Activated CD8-positive, alpha-beta memory T cell treated with anti-CD3 and anti-CD28 coated beads for 36 hours (primary cell): ENCODE measurements at regions not wholly inside any gene's neighbourhood (a gene's known extent, or its start where the extent isn't known, plus 50 kb on each side); places are given as distances from the start of the nearest gene placed in this dataset.

Source experiments
- CTCF ChIA-PET: fragments of 350-600 bp; sonication (Branson Sonifier 250); formaldehyde crosslinking; loops from one replicate; lab custom pipeline; 2021; ENCODE audit warnings: antibody characterized with exemption; lab: Charles Lee
- POLR2A ChIA-PET: fragments of 350-600 bp; sonication (Branson Sonifier 250); formaldehyde crosslinking; loops from one replicate; lab custom pipeline; 2021; ENCODE audit warnings: antibody characterized with exemption; lab: Charles Lee

DNA sequence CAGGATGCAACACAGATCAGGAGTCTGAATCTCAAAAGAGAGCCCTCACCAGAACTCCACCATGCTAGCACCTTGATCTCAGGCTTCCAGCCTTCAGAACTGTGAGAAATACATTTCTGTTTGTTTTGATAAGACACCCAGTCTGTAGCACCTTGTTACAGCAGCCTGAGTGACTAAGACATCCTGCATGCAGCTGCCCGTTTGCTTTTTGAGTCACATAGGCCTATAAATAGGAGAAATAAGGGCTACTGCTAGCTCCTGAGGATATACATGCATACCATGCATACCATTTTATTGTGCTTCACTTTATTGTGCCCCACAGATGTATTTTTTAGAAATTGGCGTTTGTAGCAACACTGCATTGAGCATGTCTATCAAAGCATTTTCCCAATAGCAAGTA lies 337.8 kb downstream of the CDH2 start:
- POLR2A ChIA-PET = no interaction called here
- CTCF ChIA-PET = no interaction called here

DNA sequence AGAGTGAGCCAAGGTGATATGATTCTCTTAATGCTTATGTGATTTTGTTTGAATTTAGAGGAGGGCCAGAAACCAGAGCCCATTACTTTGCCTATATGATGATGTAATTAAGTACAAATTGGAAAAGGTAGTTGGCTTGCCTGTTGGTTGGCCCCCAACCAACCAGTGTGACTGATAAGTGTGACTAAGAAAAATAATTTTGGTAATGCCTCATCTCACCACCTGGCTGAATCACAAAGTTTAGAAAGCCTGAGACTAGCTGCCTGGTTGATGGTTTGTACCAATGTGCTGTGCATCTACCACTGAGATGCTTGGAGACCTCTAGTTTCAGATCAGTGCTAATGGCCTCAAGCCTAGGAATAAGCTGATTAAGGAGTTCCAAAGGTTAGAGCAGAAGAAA lies 338.7 kb downstream of the CDH2 start:
- ChIA-PET POLR2A (no interaction called here), CTCF (no interaction called here)

GRCh38 chr18:27826101-27826500 lies 350.8 kb downstream of the CDH2 start:
- POLR2A ChIA-PET = no interaction called here
- CTCF ChIA-PET = no interaction called here

GRCh38 chr18:27825689-27826088 lies 351.2 kb downstream of the CDH2 start:
- ChIA-PET POLR2A (no interaction called here), CTCF (no interaction called here)

GRCh38 chr18:27824841-27825681 lies 351.9 kb downstream of the CDH2 start:
- ChIA-PET CTCF (no interaction called here), POLR2A (no interaction called here)

GRCh38 chr18:27824275-27824674 lies 352.7 kb downstream of the CDH2 start:
- POLR2A ChIA-PET = no interaction called here

DNA sequence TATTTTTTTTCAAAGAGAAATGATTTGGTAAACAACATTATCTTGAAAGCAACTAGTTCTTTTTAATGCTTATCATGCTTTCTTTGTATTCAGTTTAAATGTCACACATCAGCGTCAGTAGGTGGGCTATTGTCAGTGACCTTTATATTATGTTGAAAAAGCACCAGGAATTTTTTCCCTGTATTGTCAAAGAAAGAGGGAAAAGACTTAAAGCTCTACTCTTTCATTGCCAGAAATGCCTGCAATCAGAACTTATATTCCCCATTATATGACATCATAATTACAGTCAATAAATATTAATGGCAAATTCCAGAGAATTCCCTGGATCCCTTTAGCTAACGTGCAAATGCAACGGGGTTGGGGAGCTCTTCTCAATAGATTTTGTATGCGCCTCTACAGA lies 353.9 kb downstream of the CDH2 start:
- CTCF ChIA-PET = no interaction called here
- POLR2A ChIA-PET = no interaction called here

More at GRCh38 chr18:27824275-27824674, 352.7 kb downstream of the CDH2 start:
- CTCF ChIA-PET = no interaction called here

GRCh38 chr18:27808683-27809082 lies 368.2 kb downstream of the CDH2 start:
- POLR2A ChIA-PET = no interaction called here
- CTCF ChIA-PET = no interaction called here

DNA sequence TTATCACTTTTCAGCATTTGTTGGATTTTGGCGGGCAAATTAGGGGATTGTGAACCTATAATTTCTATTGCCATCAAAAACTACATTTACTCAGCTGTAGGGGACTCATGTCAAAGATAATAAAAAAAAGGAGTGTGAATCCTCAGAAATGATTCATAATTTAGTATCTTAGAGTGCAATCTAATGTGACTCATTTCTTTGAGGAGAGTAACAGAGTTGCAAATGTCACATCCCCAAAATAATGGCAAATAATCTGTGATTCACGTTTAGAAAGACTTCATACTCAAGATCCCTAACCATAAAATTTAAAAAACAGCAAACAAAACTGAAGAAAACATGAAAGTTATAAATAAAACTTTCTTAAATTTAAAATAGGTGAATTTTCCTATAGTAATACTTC lies 373.0 kb downstream of the CDH2 start:
- ChIA-PET POLR2A (no interaction called here), CTCF (no interaction called here)

DNA sequence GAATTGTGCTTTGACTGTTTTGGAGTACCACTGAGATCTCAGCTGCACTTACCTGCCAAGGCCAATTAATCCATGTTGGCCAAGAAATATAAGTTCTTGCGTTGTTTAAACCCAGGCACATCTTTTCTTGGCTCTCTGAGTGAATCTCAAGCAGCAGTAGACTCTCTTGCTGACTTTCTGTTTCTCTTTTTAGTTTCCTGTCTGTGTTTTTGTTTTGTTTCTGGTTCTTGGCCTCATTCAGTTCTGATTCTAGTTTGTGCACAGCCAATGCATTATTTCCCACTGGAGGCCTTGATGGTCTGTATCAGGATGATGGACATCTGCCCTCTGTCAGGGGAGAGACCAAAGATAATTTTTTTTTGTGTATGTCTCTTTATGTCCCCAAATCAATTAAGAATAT lies 379.4 kb downstream of the CDH2 start:
- POLR2A ChIA-PET = no interaction called here

DNA sequence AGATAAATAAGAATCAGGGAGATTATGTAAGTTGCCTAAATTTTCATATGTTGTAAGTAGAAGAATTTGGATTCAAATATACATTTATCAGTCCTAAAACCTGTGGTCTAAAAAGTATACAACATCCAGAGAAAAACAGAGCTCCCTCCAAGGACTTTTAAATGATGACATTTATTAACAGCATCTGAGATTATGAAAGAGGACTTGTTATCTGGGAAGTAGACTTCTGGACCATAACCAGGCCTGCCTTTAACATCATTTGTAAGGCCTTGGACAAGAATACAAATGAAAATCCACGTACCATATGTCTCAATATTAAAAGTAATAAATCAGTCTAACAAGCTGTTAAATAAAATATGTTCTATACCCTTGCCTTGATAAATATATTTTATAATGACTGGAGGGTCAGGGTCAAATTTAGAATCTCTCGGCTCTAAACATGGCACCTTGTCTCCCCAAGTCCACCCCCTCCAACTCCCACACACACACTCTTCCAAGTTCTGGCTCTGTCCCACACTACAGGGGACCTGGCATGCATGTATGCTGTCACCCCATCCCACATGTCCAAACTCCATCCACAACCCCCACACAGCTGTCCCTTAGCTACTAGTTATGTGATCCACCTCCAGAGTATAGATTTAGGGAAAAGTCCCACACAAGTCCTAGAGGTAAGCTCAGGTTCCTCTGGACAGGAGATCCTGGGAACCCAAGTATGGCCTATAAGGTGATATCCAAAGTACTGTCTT lies 382.6 kb downstream of the CDH2 start:
- POLR2A ChIA-PET = no interaction called here
- CTCF ChIA-PET = no interaction called here

More for the DNA sequence above, 379.4 kb downstream of the CDH2 start:
- CTCF ChIA-PET = no interaction called here

- ChIA-PET POLR2A (no interaction called here), CTCF (no interaction called here)
Observed at GRCh38 chr18:27793013-27793785, 383.7 kb downstream of the CDH2 start.

DNA sequence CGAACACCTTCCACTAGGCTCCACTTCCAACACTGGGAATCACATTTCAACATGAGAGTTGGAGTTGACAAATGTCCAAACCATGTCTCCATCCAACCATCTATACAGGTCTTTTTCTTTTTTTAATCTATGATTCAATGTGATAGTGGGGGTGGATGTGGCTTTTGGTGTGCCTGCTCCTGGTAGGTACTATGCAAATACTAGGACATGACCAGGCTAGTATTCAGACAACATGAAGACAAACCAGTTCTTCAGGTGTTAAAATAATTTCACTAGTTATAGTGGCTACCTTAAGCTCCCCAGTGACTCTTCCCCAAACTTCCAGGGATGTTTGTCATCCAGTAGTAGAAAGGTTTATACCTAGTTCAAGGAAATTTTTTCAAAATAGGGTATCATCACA lies 387.5 kb downstream of the CDH2 start:
- POLR2A ChIA-PET = no interaction called here

DNA sequence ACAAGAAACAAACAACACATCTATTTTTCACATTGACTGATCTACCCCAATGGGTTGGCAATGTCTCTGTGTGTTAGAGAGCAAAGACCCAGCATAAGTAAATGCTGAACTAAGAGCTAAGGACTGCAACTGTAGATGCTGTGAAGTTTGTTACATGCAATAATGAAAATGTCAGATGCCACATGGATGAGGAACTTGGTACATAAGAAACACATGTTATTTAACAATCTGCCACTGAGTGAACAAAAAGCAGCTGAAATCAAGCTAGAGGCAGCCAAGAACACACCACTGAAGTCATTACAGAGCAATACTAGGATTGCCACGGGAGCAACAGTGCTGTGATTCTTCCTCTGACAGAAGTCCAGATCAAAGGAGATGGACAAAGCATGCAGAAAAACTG lies 389.4 kb downstream of the CDH2 start:
- POLR2A ChIA-PET = no interaction called here
- CTCF ChIA-PET = no interaction called here

More for the DNA sequence above, 387.5 kb downstream of the CDH2 start:
- CTCF ChIA-PET = no interaction called here

DNA sequence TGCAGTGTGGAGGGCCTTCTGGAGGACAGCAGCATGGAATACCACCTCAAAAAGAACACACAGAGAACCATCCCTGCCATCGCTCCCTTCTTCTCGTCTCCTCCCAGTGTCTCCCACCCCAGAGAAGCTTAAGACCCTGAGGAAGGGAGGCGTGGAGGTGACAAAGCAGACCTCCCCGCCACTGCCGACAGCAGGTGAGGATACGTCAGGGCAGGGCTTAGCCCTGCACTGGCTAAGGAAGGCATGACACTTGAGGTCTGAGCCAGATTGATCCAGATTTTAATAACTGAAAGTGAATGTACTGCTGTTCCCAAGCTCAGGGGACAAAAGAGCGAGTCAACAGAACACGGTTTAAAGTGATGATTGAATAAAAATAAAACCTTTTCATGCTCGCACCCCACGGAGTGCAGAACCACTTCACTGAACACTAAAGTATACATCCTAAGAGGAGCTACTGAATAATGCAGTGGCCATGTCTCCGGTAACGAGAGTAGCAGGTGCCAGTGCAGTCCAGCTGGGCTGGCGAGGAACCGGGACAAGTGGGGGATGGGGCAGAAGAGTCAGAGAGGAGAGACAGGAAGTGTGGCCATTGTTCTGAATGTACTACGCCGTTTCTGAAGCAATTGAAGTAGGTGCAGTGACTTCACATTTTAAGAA lies 391.0 kb downstream of the CDH2 start:
- CTCF ChIA-PET = no interaction called here
- POLR2A ChIA-PET = no interaction called here

DNA sequence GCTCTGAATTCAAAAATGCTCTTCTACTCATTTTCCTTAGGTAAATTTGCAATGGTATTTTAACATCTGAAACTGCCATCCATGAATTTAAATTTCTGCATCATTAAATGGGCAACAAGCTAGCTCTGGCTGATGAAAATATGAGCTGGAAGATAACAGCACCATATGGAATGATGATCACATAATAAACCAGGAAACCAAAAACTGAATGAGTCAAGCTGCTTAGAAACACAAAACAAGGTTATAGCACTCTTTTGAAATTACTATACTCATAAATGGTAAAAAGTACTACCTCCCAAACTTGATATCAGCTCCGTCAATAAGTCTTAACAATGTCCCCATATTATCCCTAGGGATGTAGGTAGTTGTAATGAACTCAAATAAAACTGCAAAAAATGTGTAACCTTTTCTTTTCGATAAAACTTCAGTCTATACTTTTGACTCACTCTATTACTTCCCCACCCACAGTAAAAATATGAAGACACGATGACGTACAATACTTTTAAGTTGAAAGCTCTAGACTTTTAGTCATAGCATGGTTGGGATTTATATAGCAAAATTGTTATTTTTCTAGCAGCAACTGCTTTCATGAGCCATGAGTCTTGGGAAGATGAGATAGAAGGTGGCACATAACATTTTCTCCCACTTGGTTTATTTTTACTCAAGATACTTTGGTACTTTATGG lies 396.7 kb downstream of the CDH2 start:
- ChIA-PET POLR2A (no interaction called here), CTCF (no interaction called here)

DNA sequence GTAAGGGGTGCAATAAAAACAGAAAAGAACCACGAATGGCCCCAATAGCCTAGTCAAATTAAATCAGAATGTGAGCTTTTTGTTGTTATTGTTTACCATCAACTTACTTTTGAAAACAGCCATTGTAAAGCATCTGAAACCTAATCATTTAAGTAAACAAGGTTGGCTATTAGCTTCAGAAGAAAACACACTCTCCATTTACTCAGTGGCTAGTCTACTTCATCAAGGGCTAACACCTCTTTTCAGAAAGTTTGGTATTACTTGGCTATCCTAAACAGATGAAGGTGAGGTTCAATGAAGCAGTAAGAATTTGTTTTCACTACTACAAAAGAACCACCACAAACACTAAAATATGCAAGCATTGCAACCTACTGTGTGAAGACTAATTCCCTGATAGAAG lies 398.0 kb downstream of the CDH2 start:
- CTCF ChIA-PET = no interaction called here
- POLR2A ChIA-PET = no interaction called here

- POLR2A ChIA-PET = no interaction called here
- CTCF ChIA-PET = no interaction called here
Observed at GRCh38 chr18:27778441-27778840, 398.5 kb downstream of the CDH2 start.

GRCh38 chr18:27772081-27772480 lies 404.8 kb downstream of the CDH2 start:
- ChIA-PET CTCF (no interaction called here), POLR2A (no interaction called here)
